RWPE2 (cell line): ENCODE measurements at regions not wholly inside any gene's neighbourhood (a gene's known extent, or its start where the extent isn't known, plus 50 kb on each side); places are given as distances from the start of the nearest gene placed in this dataset.
A peak's percentile ranks its signal among the peaks of the same experiment; 100 is the strongest.
"Not testable (repeated sequence)": the region's sequence is repeated elsewhere in the genome, so short reads cannot be mapped to it uniquely, and the experiment has no call there.

Experiments used
- ATAC-seq: fragments of 200-7000 bp; cut with Tn5 transposase; 3 replicates; pipeline ENCODE4 v1.9.1; 2021; ENCODE audit warnings: low read depth
- DNase-seq: peaks from one replicate; pipeline ENCODE4 v3.0.0-alpha.2; 2020; ENCODE audit warnings: low spot score
- H3K27ac ChIP-seq: fragments of 450-650 bp; 2 replicates; pipeline ENCODE4 v1.5.1; 2017; ENCODE audit warnings: mild to moderate bottlenecking; ENCODE audit not compliant: poor library complexity, severe bottlenecking
- H3K27me3 ChIP-seq: fragments of 250-450 bp; sonication (Bioruptor Pico); 2 replicates; pipeline ENCODE4 v1.5.1; 2021; ENCODE audit warnings: mild to moderate bottlenecking, moderate library complexity; ENCODE audit not compliant: insufficient read depth, poor library complexity, severe bottlenecking
- H3K36me3 ChIP-seq: fragments of 250-450 bp; sonication (Bioruptor Pico); 2 replicates; pipeline ENCODE4 v1.5.1; 2020; ENCODE audit warnings: low read depth, mild to moderate bottlenecking, moderate library complexity
- H3K4me1 ChIP-seq: fragments of 250-450 bp; sonication (Bioruptor Pico); 2 replicates; pipeline ENCODE4 v1.5.1; 2021; ENCODE audit warnings: mild to moderate bottlenecking, moderate library complexity; ENCODE audit not compliant: insufficient read depth, poor library complexity, severe bottlenecking
- H3K4me3 ChIP-seq: fragments of 250-450 bp; sonication (Bioruptor Pico); 2 replicates; pipeline ENCODE4 v1.5.1; 2021; ENCODE audit warnings: mild to moderate bottlenecking, moderate library complexity; ENCODE audit not compliant: severe bottlenecking
- H3K9me3 ChIP-seq: fragments of 250-450 bp; sonication (Bioruptor Pico); 2 replicates; pipeline ENCODE4 v1.5.1; 2021; ENCODE audit warnings: mild to moderate bottlenecking, moderate library complexity; ENCODE audit not compliant: severe bottlenecking
- TF ChIP-seq, protein P1 (sequence below): fragments of 450-650 bp; IDR thresholded peaks from one replicate; pipeline ENCODE4 v1.5.1; 2017; ENCODE audit warnings: mild to moderate bottlenecking, moderate library complexity; ENCODE audit not compliant: poor library complexity, severe bottlenecking

DNA sequence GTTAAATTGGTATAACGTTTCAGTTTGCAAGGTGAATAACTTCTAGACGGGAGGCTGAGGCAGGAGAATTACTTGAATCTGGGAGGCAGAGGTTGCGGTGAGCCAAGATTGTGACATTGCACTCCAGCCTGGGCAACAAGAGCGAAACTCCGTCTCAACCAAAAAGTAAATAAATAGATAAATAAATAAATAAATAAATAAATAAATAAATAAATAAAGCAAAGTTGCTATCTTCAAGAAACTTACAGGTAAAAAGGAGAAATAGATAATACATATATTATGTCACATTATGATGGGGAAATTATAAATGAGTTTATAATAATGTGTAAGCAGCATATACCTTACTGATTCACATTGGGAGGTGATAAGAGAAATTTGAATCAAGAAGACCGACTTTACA is 1966.0 kb downstream of the PCDH7 start:
- no peaks in the 10 kb centered on the region for H3K9me3 ChIP-seq
- no peak overlapping the region for H3K4me3 ChIP-seq
- TF ChIP-seq, protein P1, sequence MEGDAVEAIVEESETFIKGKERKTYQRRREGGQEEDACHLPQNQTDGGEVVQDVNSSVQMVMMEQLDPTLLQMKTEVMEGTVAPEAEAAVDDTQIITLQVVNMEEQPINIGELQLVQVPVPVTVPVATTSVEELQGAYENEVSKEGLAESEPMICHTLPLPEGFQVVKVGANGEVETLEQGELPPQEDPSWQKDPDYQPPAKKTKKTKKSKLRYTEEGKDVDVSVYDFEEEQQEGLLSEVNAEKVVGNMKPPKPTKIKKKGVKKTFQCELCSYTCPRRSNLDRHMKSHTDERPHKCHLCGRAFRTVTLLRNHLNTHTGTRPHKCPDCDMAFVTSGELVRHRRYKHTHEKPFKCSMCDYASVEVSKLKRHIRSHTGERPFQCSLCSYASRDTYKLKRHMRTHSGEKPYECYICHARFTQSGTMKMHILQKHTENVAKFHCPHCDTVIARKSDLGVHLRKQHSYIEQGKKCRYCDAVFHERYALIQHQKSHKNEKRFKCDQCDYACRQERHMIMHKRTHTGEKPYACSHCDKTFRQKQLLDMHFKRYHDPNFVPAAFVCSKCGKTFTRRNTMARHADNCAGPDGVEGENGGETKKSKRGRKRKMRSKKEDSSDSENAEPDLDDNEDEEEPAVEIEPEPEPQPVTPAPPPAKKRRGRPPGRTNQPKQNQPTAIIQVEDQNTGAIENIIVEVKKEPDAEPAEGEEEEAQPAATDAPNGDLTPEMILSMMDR = no peak
- DNase-seq (no peak), ATAC-seq (no peak)
- peaks cover 10% of the 10 kb centered on the region for H3K4me1 ChIP-seq
- no peaks in the 10 kb centered on the region for H3K36me3 ChIP-seq
- no peak overlapping the region for H3K27ac ChIP-seq
- no peaks in the 10 kb centered on the region for H3K27me3 ChIP-seq

DNA sequence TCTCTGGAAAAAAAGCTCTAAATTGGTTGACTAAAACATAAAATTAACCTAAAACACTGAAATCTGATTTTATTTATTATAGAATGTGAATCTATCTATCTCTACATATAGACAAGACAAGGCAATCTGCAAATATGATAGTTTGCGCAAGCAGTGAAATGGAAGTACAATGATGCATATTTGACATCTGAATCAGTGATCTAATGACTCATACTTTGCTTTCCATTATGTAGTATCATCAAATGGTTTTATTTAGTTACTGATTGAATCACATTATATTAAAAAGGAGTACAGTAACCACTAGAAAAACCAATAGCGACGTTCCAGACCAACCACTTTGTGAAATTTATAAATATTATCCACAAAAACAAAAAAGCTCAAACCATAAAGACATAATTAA is 1969.3 kb downstream of the PCDH7 start:
- Histone ChIP-seq H3K36me3 (no peaks in the 10 kb centered on the region), H3K27me3 (no peaks in the 10 kb centered on the region), H3K4me1 (peaks cover 10% of the 10 kb centered on the region), H3K4me3 (no peak overlapping the region), H3K9me3 (no peaks in the 10 kb centered on the region), H3K27ac (no peak overlapping the region)
- ATAC-seq (peak; percentile 86), DNase-seq (no peak)
- TF ChIP-seq, protein P1 = no peak

DNA sequence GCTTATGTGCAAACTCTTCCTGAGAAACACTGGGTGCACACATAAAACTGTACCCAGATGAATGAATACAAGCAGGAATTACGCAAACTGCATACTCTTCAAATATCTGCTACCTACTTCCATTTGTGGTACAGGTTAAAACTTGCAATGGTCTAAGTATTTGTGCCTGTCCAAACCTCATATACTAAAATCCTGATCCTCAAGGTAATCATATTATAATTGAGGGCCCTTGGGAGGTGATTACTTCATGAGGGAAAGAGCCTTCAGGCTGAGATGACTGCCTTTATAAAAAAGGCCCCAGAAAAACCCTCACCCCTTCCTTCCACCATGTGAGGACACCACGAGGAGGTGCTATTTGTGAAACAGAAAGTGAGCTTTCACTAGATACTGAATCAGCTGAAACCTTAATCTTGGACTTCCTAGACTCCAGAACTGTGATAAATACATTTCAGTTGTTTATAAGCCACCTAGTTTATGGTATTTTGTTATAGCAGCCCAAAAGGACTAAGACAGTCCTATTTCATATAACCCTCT is 1977.2 kb downstream of the PCDH7 start:
- Histone ChIP-seq H3K36me3 (no peaks in the 10 kb centered on the region), H3K27me3 (no peaks in the 10 kb centered on the region), H3K4me1 (no peaks in the 10 kb centered on the region), H3K4me3 (no peak overlapping the region), H3K27ac (no peak overlapping the region), H3K9me3 (no peaks in the 10 kb centered on the region)
- ATAC-seq (peak; percentile 41; the same call in 2 of the 3 replicates), DNase-seq (no peak)
- TF ChIP-seq, protein P1 = peak; percentile 9

- no peaks in the 10 kb centered on the region for H3K9me3 ChIP-seq
- DNase-seq (no peak), ATAC-seq (no peak)
- no peaks in the 10 kb centered on the region for H3K36me3 ChIP-seq
- no peaks in the 10 kb centered on the region for H3K27me3 ChIP-seq
- TF ChIP-seq, protein P1 = no peak
- H3K27ac ChIP-seq = no peak overlapping the region
- H3K4me1 ChIP-seq = no peaks in the 10 kb centered on the region
- H3K4me3 ChIP-seq = no peak overlapping the region
These were observed 1980.7 kb downstream of the PCDH7 start for GRCh38 chr4:32700838-32701237.

DNA sequence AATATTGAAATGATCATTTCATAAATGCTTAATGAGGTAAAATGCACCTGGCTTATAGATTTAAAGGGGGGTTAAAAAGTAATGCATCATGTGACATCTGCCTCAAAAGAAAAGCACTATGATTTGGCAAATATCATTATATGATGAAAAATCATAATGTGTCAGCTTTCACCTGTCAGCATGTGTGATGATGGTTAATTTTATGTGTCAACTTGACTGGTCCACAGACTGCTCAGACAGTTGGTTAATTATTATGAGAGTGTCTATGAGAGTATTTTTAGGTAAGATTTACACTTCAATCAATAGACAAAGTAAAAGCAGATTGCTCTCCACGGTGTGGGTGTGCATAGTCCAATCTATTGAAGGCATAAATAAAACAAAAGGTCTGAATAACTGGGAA is 1986.7 kb downstream of the PCDH7 start:
- ATAC-seq (no peak), DNase-seq (no peak)
- Histone ChIP-seq H3K9me3 (no peaks in the 10 kb centered on the region), H3K27me3 (no peaks in the 10 kb centered on the region), H3K4me1 (no peaks in the 10 kb centered on the region), H3K27ac (no peak overlapping the region), H3K36me3 (no peaks in the 10 kb centered on the region), H3K4me3 (no peak overlapping the region)
- TF ChIP-seq, protein P1 = no peak

DNA sequence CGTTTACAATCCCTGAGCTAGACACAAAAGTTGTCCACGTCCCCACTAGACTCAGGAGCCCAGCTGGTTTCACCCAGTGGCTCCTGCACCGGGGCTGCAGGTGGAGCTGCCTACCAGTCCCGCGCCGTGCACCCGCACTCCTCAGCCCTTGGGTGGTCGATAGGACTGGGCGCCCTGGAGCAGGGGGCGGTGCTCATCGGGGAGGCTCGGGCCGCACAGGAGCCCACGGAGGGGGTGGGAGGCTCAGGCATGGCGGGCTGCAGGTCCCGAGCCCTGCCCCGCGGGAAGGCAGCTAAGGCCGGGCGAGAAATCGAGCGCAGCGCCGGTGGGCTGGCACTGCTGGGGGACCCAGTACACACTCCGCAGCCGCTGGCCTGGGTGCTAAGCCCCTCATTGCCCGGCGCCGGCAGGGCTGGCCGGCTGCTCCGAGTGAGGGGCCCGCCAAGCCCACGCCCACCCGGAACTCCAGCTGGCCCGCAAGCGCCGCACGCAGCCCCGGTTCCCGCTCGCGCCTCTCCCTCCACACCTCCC is 1996.0 kb downstream of the PCDH7 start:
- not testable (repeated sequence) for H3K36me3 ChIP-seq, H3K27ac ChIP-seq, H3K9me3 ChIP-seq, H3K4me3 ChIP-seq, H3K27me3 ChIP-seq, DNase-seq, H3K4me1 ChIP-seq, ATAC-seq
